GM12891 (cell line): ENCODE measurements at regions not wholly inside any gene's neighbourhood (a gene's known extent, or its start where the extent isn't known, plus 50 kb on each side); places are given as distances from the start of the nearest gene placed in this dataset.

ENCODE experiments used
- POLR2A ChIP-seq: IDR thresholded peaks from 2 replicates; pipeline ENCODE4 v1.6.1; 2011; ENCODE audit warnings: low read depth, low read length, control low read depth
- POLR2AphosphoS5 ChIP-seq: IDR thresholded peaks from 2 replicates; pipeline ENCODE4 v1.6.1; 2011; ENCODE audit warnings: low read depth, low read length, control low read depth

GRCh38 chr13:111640006-111640405 lies 319.6 kb downstream of the TEX29 start:
- TF ChIP-seq POLR2AphosphoS5 (no peak), POLR2A (no peak)
